KG1 (cell line): ENCODE measurements at regions not wholly inside any gene's neighbourhood (a gene's known extent, or its start where the extent isn't known, plus 50 kb on each side); places are given as distances from the start of the nearest gene placed in this dataset.

Experiments
- DNase-seq: peaks from one replicate; lab custom pipeline; 2025; lab: John Stamatoyannopoulos, UW

- no peak for DNase-seq
Observed at GRCh38 chr9:96087669-96088299, 212.3 kb downstream of the ERCC6L2 start.

GRCh38 chr9:96086936-96087571 is 211.6 kb downstream of the ERCC6L2 start:
- no peak for DNase-seq

DNA sequence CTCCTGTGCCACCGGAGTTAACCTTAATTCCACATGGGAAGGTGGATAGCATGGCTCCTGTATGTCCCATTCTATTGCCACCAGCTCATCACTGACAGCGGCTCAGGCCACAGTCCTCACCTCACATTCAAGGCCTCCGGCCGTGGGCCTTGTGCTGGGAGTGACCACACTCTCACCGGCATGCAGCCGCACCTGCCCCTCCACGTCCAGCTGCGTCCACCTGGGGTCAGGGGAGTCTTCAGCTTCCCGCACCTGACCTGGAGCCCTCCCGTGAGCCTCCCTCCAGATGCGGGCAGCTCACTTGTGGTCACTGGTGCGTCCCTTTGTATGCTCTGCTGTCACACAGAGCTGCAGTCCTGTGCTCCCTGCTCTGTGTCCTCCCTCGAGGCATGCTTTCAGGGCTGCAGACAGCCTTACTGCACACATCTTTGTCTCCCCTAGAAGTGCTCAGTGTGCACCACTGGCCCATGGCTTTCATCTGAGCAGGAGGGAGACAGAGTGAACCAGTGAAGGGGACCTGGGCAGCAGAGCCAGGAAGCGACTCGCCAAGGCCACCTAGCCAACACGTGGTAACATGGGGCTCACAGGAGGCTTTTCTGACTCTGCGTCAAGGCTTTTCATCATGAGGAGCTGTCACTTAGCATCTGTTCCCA is 210.1 kb downstream of the ERCC6L2 start:
- DNase-seq = no peak

DNA sequence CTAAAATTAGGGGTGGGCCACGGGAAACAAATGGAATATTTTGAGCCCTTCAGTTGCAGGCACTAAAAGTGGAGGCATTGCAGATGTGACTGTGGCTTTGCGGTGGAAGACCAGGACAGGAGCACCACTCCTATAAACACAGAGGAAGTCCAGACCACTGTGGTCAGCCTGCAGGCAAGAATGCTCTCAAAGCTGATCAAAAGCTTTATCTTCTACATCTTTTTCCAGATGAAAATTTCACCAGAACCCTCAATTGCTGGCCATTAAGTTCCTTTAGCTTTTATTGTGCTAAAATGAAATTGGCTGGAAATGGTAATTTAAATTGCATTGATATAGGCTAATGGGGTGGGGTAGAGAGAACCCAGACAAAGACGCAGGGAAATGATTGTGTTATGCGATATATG is 208.8 kb downstream of the ERCC6L2 start:
- DNase-seq = no peak

GRCh38 chr9:96082516-96083232 is 207.2 kb downstream of the ERCC6L2 start:
- no peak for DNase-seq

- no peak for DNase-seq
Observed at GRCh38 chr9:96080364-96080763, 204.9 kb downstream of the ERCC6L2 start.

DNA sequence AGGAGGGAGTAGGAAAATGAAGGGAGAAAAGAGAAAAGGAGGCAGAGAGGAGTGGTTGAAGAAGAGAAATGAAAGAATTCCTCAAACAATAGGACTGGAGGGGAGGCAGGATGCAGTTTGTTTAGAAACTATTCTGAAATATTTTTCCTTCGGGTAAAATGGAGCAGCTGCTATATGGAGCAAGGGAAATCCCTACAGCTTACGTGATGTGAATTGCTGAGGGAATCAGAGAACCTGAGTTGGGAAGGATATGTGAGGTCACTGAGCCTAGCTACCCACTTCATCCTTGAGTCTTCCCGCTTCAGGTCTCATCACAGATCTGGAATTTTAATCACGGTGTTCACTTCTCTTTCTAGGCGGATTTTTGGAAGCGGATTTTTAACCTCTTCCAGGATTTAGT is 204.3 kb downstream of the ERCC6L2 start:
- no peak for DNase-seq

- DNase-seq = no peak
Observed at GRCh38 chr9:96078897-96079490, 203.5 kb downstream of the ERCC6L2 start.

DNA sequence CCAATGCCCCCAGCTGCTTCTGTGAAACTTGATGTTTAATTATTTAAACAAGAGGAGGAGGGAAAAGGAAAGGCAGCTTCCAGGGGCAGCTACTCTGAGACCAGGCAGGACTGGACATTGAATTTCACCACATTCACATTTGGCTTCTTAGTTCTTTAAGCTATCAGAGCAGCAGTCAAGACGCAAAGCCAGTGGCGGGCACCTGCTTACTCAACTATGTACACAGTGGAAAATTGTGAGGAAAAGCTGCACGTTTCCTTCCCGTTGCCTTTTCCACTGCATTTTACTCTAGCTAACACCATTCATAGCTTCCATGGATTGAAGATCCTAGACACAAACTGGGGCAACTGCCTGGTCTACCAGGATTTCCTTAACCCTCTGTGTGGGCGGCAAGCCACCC is 200.3 kb downstream of the ERCC6L2 start:
- no peak for DNase-seq

DNA sequence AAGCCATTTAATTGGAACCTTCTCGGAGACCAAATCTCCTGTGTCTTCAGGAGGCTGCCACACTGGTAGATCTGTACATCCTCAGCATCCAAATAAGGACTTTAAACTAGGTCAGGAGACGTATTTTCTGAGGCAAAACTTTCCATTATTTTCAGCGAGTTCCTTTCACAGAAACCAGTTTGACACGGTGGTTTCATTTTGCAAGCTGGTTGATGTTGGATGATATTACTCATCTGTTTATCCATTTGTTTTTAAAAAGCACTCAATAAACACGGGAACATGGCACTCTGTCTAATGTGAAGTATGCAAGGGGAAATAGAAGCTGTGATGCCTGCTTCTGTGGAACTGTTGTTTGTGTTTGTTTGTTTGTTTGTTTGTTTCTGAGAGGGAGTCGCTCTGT is 199.6 kb downstream of the ERCC6L2 start:
- no peak for DNase-seq

GRCh38 chr9:96073531-96074480 is 198.3 kb downstream of the ERCC6L2 start:
- no peak for DNase-seq

DNA sequence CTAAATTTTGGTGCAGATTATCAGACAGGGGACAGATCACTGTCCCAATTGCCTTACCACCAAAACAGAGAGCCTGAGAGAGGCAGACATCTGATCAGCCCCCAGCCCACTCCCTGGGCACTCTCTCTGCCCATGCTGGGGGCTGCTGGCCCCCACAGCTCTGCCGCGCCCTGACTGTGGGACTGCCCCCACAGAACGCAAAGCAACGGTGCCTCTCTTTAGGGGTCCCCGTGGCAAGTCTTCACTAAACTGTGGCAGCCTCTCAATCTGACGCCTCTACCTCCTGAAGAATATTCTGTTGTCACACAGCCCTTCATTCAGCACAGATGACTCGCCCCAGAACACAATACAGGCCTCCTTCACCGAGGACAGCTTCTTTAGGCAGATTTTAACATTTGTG is 197.4 kb downstream of the ERCC6L2 start:
- DNase-seq = no peak

DNA sequence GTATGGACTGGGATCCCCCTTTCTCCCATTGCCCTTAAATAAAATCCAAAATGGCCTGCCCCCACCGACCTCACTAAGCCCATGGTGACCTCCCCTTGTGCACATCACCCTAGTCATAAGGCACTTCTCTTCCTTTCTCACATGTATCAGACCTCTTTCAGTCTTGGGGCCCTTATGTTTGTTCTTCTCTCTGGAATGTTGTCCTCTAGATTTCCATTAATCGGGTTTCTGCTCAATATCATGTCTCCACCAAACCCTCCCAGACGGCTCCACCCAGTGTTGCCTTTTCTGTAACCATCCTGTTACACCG is 196.3 kb downstream of the ERCC6L2 start:
- DNase-seq = no peak

DNA sequence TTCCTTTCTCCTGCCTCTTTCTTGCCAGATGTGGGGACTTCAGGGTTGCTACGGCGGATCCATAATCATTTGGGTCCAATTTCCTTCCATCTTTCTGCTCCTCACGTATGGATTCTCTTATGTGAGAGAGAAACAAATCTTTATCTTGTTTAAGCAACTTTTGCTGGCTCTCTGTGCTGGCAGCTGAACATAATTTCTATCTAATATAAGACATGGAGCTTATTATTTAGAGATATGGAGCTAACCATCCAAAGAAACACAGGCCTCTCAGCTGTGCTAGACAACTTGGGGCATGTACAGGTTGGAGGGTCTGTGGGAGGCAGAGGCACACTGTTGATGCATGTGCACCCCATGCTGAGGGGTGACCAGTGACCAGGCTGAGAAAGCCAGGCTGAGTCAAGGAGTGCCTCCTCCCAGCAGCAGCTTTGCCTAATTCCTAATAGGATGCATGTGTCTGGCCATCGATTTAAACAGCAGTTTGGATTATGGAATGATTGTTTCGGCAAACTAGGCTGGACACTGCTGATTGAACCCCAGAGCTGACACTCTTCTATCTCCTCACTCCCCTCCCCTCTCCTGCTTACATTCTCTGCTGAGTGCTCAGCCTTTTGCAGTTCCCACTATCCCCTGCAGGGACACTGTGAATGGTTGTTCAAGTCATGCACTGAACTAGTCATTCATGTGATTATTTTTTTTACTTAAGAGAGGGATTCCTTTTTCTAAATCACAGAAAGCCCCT is 195.8 kb downstream of the ERCC6L2 start:
- no peak for DNase-seq

DNA sequence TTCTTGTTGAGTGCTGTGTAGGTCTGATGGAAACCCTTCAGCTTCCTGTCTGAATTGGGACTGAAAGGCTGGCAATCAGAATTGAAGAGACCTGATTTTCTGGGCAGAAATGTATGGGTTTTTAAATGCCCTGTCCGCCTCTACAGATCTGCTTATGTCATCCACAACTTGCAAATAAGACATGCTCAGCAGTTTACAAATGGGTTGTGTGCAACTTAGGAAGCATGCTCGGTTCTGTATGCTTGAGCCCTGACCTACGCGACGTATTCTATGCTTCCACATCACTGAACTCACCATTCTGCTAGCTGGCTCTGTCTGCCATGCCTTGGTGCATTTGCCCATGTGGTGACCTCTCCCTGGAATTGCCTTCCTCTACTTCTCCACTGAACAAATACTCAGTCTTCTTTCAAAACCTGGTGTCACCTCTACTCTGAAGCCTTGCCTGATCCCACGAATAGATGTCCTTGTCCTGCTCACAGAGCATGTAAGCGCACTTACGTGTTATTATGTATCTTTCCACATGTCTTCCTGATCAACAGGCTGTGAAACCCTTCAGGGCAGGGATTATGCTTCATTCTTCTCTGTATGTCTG is 194.2 kb downstream of the ERCC6L2 start:
- DNase-seq = no peak

- DNase-seq = no peak
Observed at GRCh38 chr9:96068511-96068910, 193.0 kb downstream of the ERCC6L2 start.

DNA sequence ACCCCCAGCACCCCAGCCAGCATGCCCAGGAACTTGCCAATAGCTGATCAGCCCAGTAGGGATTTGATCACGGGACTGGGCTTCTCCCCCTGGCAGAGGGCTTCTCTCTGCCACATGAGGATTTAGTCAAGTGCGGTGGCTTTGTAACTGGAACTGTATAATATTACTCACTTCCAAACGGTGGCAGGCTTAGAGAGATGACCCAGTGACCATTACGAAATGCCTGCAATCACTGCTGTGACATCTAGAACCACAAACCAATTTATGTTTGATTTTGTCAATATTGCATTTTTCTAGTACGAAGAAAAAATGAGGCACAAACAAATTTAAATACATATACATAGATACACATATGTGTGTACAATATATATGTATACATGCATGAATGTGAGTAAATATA is 192.1 kb downstream of the ERCC6L2 start:
- DNase-seq = no peak

DNA sequence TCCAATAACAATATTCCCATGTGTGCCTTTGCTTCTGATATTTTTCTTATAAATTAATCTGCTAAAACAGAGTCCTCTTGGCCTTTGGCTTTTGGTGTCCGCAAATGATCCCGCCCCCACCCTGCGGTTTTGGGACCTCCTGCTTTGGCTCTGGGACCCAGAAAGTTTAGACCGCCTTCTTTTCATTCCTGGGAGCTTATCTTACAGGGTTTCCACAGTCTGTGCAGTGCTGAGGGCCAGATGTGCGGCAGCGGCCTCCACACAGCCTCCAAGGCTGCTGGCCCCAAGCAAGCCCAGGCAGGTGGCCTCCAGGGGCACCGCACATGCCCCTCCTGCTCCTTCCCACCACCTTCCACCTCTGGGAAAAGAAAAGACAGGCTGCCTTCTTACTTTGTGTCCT is 191.5 kb downstream of the ERCC6L2 start:
- DNase-seq = no peak

- DNase-seq = no peak
Observed at GRCh38 chr9:96065482-96066251, 190.2 kb downstream of the ERCC6L2 start.
